Esophagus squamous epithelium (tissue), 5 donors: ENCODE measurements at regions not wholly inside any gene's neighbourhood (a gene's known extent, or its start where the extent isn't known, plus 50 kb on each side); places are given as distances from the start of the nearest gene placed in this dataset.
A peak's percentile ranks its signal among the peaks of the same experiment; 100 is the strongest.

Experiments used
- DNase-seq: peaks from one replicate; lab custom pipeline; 2025; lab: John Stamatoyannopoulos, UW
- H3K27ac ChIP-seq, 4 donors: fragments of 200-600 bp; sonication (generic); one replicate each; pipeline ENCODE4 v1.5.1; 2016 to 2019; ENCODE audit warnings: mild to moderate bottlenecking in 1 of 4
- H3K27me3 ChIP-seq, 4 donors: fragments of 200-600 bp; sonication (generic); 1 replicate in 3 of 4; 2 replicates in 1 of 4; pipeline versions ENCODE4 v1.5.1 to v1.6.0; 2017 to 2021; ENCODE audit warnings: antibody characterized with exemption in 1 of 4
- H3K36me3 ChIP-seq, 3 donors: fragments of 200-600 bp; sonication (generic); one replicate each; pipeline ENCODE4 v1.5.1; 2016 to 2019
- H3K4me1 ChIP-seq, 3 donors: fragments of 200-600 bp; sonication (generic); one replicate each; pipeline ENCODE4 v1.5.1; 2017 to 2019
- H3K4me3 ChIP-seq, 4 donors: fragments of 200-600 bp; sonication (generic); 1 replicate in 3 of 4; 2 replicates in 1 of 4; pipeline ENCODE4 v1.5.1; 2016 to 2019; ENCODE audit warnings: mild to moderate bottlenecking in 2 of 4, moderate library complexity in 1 of 4
- H3K9me3 ChIP-seq, 3 donors: fragments of 200-600 bp; sonication (generic); one replicate each; pipeline ENCODE4 v1.5.1; 2016 to 2019
- POLR2A ChIP-seq, 4 donors: fragments of 450-650 bp; IDR thresholded peaks; one replicate each; pipeline ENCODE4 v1.6.1; 2017; ENCODE audit warnings: antibody characterized with exemption in 4 of 4, mild to moderate bottlenecking in 4 of 4, moderate library complexity in 3 of 4
- WGBS, 2 donors: methylation state at CpG; one replicate each; pipeline ENCODE4 v1.1.5; 2018; 5-methylcytosine and 5-hydroxymethylcytosine counted together
- intact Hi-C: fragments of 100-400 bp; cut with DNase I; formaldehyde crosslinking; loops from one replicate; pipeline ENCODE4 v1.15.0; 2022
- TF ChIP-seq, protein P1 (sequence below), 6 experiments: fragments of 450-650 bp in 4 of 6; fragments of 200-600 bp in 2 of 6; sonication (generic) in 2 of 6; IDR thresholded peaks; one replicate each; pipeline ENCODE4 v1.5.1; 2016 to 2019; ENCODE audit warnings: antibody characterized with exemption in 6 of 6, mild to moderate bottlenecking in 4 of 6, moderate library complexity in 4 of 6
- donor health status: DM: yes; HTN: yes; CAD: no.

DNA sequence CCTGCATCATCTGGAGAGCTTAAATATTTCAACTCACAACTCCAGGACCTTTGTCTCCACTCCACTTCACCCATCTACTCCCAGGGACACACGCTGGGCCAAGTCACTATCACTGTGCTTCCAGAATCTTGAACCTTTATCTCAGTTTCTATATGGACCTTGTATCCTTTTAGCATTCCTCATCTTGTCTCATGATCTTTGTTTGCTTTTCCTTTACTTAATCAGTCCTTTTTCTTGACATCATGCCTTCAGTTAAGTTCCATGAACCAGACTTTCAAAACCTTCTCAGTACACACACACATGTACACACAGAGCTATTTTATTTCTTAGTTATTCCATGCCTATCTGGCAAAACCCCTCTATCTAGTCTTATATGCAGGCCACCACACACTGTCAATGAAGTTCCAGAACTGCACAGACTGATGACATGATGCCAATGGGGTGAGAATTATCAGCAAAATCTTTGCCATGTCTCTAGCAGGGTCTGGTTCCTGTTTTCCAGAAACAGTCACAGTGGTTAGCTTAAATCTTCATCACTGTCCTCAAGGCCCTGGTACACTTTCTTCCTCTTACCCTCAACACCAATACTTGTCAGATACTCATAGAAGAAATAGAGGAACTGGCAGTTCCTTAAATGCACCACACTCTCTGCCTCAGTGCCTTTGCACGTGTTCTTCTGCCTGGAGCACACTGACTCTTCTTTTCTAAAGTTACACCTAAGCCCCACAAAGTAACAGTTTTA, 77.6 kb upstream of the STARD13 start:
- WGBS, 2 donors = 79 to 80% methylated on average over 2 of the region's 2 CpGs
- no peak for DNase-seq
- Histone ChIP-seq H3K9me3 (no peaks in the 10 kb centered on the region), H3K27ac (no peak overlapping the region), H3K4me1 (no peaks in the 10 kb centered on the region), H3K27me3 (no peaks in the 10 kb centered on the region), H3K36me3 (no peaks in the 10 kb centered on the region), H3K4me3 (no peak overlapping the region)
- TF ChIP-seq, protein P1, sequence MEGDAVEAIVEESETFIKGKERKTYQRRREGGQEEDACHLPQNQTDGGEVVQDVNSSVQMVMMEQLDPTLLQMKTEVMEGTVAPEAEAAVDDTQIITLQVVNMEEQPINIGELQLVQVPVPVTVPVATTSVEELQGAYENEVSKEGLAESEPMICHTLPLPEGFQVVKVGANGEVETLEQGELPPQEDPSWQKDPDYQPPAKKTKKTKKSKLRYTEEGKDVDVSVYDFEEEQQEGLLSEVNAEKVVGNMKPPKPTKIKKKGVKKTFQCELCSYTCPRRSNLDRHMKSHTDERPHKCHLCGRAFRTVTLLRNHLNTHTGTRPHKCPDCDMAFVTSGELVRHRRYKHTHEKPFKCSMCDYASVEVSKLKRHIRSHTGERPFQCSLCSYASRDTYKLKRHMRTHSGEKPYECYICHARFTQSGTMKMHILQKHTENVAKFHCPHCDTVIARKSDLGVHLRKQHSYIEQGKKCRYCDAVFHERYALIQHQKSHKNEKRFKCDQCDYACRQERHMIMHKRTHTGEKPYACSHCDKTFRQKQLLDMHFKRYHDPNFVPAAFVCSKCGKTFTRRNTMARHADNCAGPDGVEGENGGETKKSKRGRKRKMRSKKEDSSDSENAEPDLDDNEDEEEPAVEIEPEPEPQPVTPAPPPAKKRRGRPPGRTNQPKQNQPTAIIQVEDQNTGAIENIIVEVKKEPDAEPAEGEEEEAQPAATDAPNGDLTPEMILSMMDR (IDR thresholded peaks at IDR 0.05) = no peak
- TF ChIP-seq POLR2A (IDR thresholded peaks at IDR 0.05) = no peak
- intact Hi-C loops = no loop called here

DNA sequence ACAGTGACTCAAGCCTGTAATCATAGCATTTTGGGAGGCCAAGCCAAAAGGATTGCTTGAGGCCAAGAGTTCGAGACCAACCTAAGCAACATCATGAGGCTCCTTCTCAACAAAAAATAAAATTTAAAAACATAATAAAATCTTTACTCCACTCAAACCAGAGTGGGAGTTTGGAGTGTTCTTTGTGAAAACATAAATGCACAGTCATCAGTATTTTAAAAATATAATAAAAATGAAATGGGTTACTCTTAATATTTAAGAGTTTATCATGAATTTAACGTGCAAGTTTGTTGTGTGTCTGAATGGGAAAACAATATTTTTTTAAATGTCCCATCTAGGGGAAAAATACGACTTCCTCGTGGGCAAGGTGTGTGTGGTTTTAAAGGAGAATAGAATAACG, 78.6 kb upstream of the STARD13 start:
- 74 to 91% methylated on average over 5 of the region's 5 CpGs for WGBS, 2 donors

DNA sequence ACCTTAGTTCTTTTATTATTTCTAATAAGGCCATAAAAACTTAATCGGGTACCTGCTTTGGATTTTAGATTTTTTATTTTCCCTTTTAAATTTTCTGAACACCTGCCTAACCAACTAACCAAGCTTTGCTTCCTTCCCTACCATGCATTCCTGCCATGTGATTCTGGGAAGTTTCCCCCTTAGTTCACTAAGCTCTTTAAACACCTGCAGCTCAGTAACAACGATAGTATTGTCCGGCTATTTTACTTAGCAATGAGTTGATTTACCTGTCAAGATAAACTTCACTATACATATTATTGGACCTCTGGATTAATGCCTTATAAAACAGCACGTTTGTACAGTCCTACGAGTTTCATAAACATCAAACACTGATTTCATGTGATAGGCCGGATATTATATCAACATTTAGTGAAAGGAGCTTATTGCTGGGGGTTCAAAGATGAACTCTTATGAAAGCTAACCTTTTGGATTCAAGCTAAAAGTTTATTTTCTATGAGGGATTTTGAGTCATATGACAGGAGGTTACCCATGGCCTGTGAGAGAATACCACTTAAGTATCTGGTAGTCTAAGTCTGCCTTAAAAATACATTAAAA, 81.0 kb upstream of the STARD13 start:
- DNase-seq = no peak
- H3K27ac ChIP-seq = no peak overlapping the region
- WGBS, 2 donors = 81 to 84% methylated on average over 6 of the region's 6 CpGs
- intact Hi-C loops = no loop called here
- H3K9me3 ChIP-seq = no peaks in the 10 kb centered on the region
- H3K36me3 ChIP-seq = no peaks in the 10 kb centered on the region
- no peaks in the 10 kb centered on the region for H3K27me3 ChIP-seq
- H3K4me1 ChIP-seq = no peaks in the 10 kb centered on the region
- TF ChIP-seq POLR2A (IDR thresholded peaks at IDR 0.05) = no peak
- TF ChIP-seq, protein P1 (IDR thresholded peaks at IDR 0.05) = no peak
- no peak overlapping the region for H3K4me3 ChIP-seq

More for the DNA sequence above, 78.6 kb upstream of the STARD13 start:
- H3K4me1 ChIP-seq = no peaks in the 10 kb centered on the region
- no peak overlapping the region for H3K27ac ChIP-seq
- intact Hi-C loops = no loop called here
- no peak for DNase-seq
- no peak overlapping the region for H3K4me3 ChIP-seq
- H3K9me3 ChIP-seq = no peaks in the 10 kb centered on the region
- TF ChIP-seq POLR2A (IDR thresholded peaks at IDR 0.05) = no peak
- TF ChIP-seq, protein P1 (IDR thresholded peaks at IDR 0.05) = no peak
- no peaks in the 10 kb centered on the region for H3K27me3 ChIP-seq
- H3K36me3 ChIP-seq = no peaks in the 10 kb centered on the region

DNA sequence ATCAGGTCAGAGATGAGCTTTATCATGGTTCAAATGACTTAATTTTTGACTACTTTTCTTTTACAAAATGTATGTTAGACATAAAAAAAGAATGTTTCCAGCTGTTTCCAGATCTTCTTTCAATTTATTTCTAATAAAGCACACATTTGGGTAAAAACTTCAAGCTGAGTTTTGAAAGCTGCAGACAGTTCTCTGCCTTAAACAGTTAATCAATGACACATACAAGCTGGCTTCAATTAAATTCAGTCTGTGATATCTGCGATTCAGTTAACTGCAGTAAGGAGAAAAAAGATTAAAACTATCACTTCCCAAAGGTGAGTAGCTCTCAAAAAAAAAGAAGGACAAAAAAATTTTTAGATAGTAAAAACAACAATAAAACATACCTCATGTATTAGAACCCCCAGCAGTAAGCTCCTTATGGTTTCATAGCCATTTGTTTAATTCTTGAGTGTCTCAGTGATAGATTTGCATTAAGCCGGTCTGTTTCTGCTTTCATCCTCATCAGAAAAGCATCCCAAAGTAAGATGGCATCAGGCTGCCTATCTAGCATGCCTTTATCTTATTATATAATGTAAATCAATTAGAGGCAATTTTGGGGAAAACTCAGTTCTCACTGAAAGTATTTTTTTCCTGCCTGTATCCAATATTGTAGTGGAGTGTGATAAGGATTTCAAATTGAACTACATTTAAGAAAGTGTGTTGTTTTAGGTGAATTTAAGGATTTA, 81.8 kb upstream of the STARD13 start:
- no peak overlapping the region for H3K27ac ChIP-seq
- TF ChIP-seq, protein P1 (IDR thresholded peaks at IDR 0.05) = no peak
- no peak for TF ChIP-seq POLR2A (IDR thresholded peaks at IDR 0.05)
- H3K4me1 ChIP-seq = no peaks in the 10 kb centered on the region
- WGBS, 2 donors = 81 to 87% methylated on average over 2 of the region's 2 CpGs
- intact Hi-C loops = no loop called here
- no peak for DNase-seq
- no peaks in the 10 kb centered on the region for H3K9me3 ChIP-seq
- no peaks in the 10 kb centered on the region for H3K27me3 ChIP-seq
- H3K4me3 ChIP-seq = no peak overlapping the region
- H3K36me3 ChIP-seq = no peaks in the 10 kb centered on the region

DNA sequence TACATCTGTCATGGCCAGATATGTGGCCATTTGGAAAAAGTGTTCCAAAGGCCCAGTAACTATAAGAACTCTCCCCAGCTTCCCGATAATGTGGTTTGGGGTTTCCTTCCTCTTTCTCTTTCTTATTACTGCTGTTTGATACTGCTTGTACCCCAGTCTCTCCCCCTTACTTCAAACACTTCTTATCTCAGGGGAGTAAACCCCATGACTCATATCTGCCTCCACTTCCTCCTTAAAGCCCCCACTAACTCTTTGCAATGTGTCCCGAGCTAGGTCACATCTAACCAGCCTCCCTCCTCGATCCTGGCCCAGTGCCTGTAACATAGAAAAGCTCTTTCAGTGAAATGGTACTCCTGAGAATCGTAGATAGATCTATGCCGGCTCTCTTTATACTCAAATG, 82.4 kb upstream of the STARD13 start:
- Histone ChIP-seq H3K4me1 (no peaks in the 10 kb centered on the region), H3K27me3 (no peaks in the 10 kb centered on the region), H3K36me3 (no peaks in the 10 kb centered on the region), H3K27ac (peak overlapping the region in 1 of 4 donors; percentile 7), H3K9me3 (no peaks in the 10 kb centered on the region), H3K4me3 (no peak overlapping the region)
- intact Hi-C loops = no loop called here
- TF ChIP-seq, protein P1 (IDR thresholded peaks at IDR 0.05) = no peak
- no peak for TF ChIP-seq POLR2A (IDR thresholded peaks at IDR 0.05)
- WGBS, 2 donors = 56 to 65% methylated on average over 5 of the region's 5 CpGs
- DNase-seq = no peak
